Neuron (in vitro differentiated cells): ENCODE measurements at regions not wholly inside any gene's neighbourhood (a gene's known extent, or its start where the extent isn't known, plus 50 kb on each side); places are given as distances from the start of the nearest gene placed in this dataset.

Experiments
- H2AFZ ChIP-seq: one replicate; pipeline ENCODE4 v1.6.1; 2013; ENCODE audit warnings: low read depth, mild to moderate bottlenecking, inconsistent platforms, low read length, moderate library complexity
- H3K27me3 ChIP-seq: one replicate; pipeline ENCODE4 v1.6.1; 2013; ENCODE audit warnings: low read length; ENCODE audit not compliant: insufficient read depth
- H3K36me3 ChIP-seq: one replicate; pipeline ENCODE4 v1.6.1; 2013; ENCODE audit warnings: low read length; ENCODE audit not compliant: insufficient read depth
- H3K4me1 ChIP-seq: one replicate; pipeline ENCODE4 v1.6.1; 2013; ENCODE audit warnings: low read length; ENCODE audit not compliant: insufficient read depth
- H3K4me3 ChIP-seq: 2 replicates; pipeline ENCODE4 v1.5.1; 2013; ENCODE audit warnings: mild to moderate bottlenecking, low read length, moderate library complexity
- H3K9me3 ChIP-seq: one replicate; pipeline ENCODE4 v1.6.1; 2013; ENCODE audit warnings: low read length

- no peak overlapping the region for H2AFZ ChIP-seq
- H3K4me1 ChIP-seq: no peaks in the 10 kb centered on the region
- H3K36me3 ChIP-seq: no peaks in the 10 kb centered on the region
- H3K9me3 ChIP-seq: no peaks in the 10 kb centered on the region
- H3K4me3 ChIP-seq: no peak overlapping the region
- no peaks in the 10 kb centered on the region for H3K27me3 ChIP-seq
Measured at GRCh38 chr5:173808079-173808808, 79.9 kb upstream of the CPEB4 start.

DNA sequence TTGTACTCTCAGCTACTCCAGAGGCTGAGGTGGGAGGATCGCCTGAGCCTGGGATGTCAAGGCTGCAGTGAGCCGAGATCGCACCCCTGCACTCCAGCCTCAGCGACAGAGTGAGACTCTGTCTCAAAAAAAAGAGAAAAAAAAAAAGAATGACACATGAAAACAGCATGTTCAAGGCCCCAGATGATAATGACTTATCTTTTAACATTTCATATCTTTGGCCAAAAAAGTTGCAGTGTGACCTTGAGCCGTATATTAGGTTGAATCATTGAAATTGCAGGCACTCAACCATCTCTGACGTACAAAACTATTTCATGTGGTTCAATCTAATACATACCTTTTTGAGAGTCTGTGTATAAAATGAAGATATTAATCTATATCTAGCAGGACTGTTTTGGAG is 79.1 kb upstream of the CPEB4 start:
- Histone ChIP-seq H3K9me3 (no peaks in the 10 kb centered on the region), H3K4me1 (no peaks in the 10 kb centered on the region), H3K4me3 (no peak overlapping the region), H3K27me3 (no peaks in the 10 kb centered on the region), H2AFZ (no peak overlapping the region), H3K36me3 (no peaks in the 10 kb centered on the region)

GRCh38 chr5:173812811-173813550 is 75.2 kb upstream of the CPEB4 start:
- no peaks in the 10 kb centered on the region for H3K27me3 ChIP-seq
- no peak overlapping the region for H3K4me3 ChIP-seq
- H2AFZ ChIP-seq: no peak overlapping the region
- no peaks in the 10 kb centered on the region for H3K36me3 ChIP-seq
- H3K4me1 ChIP-seq: no peaks in the 10 kb centered on the region
- no peaks in the 10 kb centered on the region for H3K9me3 ChIP-seq

DNA sequence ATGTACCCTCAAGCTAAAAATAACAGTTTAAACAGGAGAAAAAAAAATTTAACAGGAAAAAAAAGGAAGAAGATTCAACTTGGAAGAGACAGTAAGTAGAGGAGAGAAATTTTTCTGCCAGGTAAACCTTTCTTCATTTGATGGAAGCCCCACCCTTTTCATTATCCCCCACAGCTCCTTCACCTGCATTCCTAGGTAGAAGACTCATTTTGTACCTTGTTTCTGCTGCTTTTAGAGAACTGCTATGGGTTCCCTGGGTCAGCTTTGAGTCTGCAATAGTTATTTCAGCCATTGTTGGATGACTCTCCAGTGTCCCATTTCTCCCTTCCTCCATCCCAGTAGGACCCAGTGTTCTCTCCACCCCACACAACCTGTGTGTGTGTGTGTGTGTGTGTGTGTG is 74.1 kb upstream of the CPEB4 start:
- Histone ChIP-seq H3K9me3 (no peaks in the 10 kb centered on the region), H3K27me3 (no peaks in the 10 kb centered on the region)

GRCh38 chr5:173815571-173815970 is 72.6 kb upstream of the CPEB4 start:
- H3K4me1 ChIP-seq: no peaks in the 10 kb centered on the region
- H2AFZ ChIP-seq: no peak overlapping the region
- no peak overlapping the region for H3K4me3 ChIP-seq
- no peaks in the 10 kb centered on the region for H3K27me3 ChIP-seq
- no peaks in the 10 kb centered on the region for H3K36me3 ChIP-seq
- H3K9me3 ChIP-seq: no peaks in the 10 kb centered on the region

More for the DNA sequence above, 74.1 kb upstream of the CPEB4 start:
- H3K4me1 ChIP-seq: no peaks in the 10 kb centered on the region
- H3K4me3 ChIP-seq: no peak overlapping the region
- H2AFZ ChIP-seq: no peak overlapping the region
- H3K36me3 ChIP-seq: no peaks in the 10 kb centered on the region

DNA sequence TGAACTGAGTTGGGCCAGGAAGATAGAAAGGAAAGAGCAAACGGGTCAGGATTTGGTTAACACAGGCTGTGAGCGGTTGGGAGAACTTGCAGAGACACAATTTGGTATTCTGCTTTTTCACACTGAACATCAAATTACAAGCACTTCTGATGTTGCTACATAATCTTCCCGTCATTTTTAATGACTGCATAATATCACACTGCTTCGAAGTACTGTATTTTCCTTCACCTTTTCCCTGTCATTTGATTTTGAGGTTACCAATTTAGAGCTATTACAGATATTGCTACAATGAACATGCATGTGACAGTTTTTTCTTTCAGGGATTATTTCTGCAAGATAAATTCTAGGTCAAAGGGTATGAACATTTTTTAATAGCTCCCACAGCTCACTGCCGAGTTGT is 71.4 kb upstream of the CPEB4 start:
- Histone ChIP-seq H3K27me3 (no peaks in the 10 kb centered on the region), H2AFZ (no peak overlapping the region), H3K9me3 (no peaks in the 10 kb centered on the region), H3K4me1 (no peaks in the 10 kb centered on the region), H3K36me3 (no peaks in the 10 kb centered on the region), H3K4me3 (no peak overlapping the region)

GRCh38 chr5:173817561-173817960 is 70.6 kb upstream of the CPEB4 start:
- no peaks in the 10 kb centered on the region for H3K27me3 ChIP-seq
- H3K4me1 ChIP-seq: no peaks in the 10 kb centered on the region
- H3K9me3 ChIP-seq: no peaks in the 10 kb centered on the region
- no peak overlapping the region for H2AFZ ChIP-seq
- no peaks in the 10 kb centered on the region for H3K36me3 ChIP-seq
- H3K4me3 ChIP-seq: no peak overlapping the region

- Histone ChIP-seq H3K9me3 (no peaks in the 10 kb centered on the region), H3K36me3 (no peaks in the 10 kb centered on the region), H3K4me1 (no peaks in the 10 kb centered on the region), H3K4me3 (no peak overlapping the region), H2AFZ (no peak overlapping the region), H3K27me3 (no peaks in the 10 kb centered on the region)
Measured at GRCh38 chr5:173819521-173819920, 68.6 kb upstream of the CPEB4 start.

GRCh38 chr5:173823274-173823644 is 64.9 kb upstream of the CPEB4 start:
- Histone ChIP-seq H3K27me3 (no peaks in the 10 kb centered on the region), H3K36me3 (no peaks in the 10 kb centered on the region), H2AFZ (no peak overlapping the region), H3K4me3 (no peak overlapping the region), H3K4me1 (no peaks in the 10 kb centered on the region), H3K9me3 (no peaks in the 10 kb centered on the region)

GRCh38 chr5:173823721-173824567 is 64.2 kb upstream of the CPEB4 start:
- no peaks in the 10 kb centered on the region for H3K36me3 ChIP-seq
- no peaks in the 10 kb centered on the region for H3K9me3 ChIP-seq
- H3K27me3 ChIP-seq: no peaks in the 10 kb centered on the region
- no peak overlapping the region for H3K4me3 ChIP-seq
- H3K4me1 ChIP-seq: no peaks in the 10 kb centered on the region
- H2AFZ ChIP-seq: no peak overlapping the region

DNA sequence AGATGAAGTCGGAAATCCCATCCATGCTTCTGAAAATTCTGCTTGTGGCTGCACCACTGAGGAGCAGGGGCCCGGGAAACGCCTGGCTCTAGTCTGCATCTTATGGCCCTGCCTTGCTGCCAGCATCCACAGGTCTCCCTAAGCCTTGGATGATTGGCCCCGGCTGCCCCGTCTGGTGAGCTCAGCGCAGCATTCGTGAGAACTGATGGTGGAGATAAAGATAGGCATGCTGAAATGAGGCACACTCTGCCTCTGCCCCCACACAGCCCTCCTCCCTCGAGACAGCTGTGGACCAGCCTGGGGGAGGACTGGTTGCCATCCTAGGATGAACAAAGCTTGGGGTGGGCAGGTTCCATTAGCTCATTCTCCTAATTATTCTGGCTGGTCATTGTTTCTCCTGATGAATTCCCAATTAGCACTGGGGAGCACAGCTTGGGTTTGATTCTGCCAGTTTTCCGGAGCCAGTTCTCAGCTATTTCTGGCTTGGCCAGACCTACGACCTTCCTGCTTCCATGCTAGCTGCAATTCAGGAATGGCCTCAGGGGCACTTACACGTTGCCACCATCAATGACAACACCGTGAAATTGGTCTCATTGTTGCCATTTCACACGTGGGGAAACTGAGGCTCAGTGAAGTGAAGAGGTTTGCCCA is 62.8 kb upstream of the CPEB4 start:
- Histone ChIP-seq H3K36me3 (no peaks in the 10 kb centered on the region), H2AFZ (no peak overlapping the region), H3K4me1 (no peaks in the 10 kb centered on the region), H3K9me3 (no peaks in the 10 kb centered on the region), H3K27me3 (no peaks in the 10 kb centered on the region), H3K4me3 (no peak overlapping the region)

DNA sequence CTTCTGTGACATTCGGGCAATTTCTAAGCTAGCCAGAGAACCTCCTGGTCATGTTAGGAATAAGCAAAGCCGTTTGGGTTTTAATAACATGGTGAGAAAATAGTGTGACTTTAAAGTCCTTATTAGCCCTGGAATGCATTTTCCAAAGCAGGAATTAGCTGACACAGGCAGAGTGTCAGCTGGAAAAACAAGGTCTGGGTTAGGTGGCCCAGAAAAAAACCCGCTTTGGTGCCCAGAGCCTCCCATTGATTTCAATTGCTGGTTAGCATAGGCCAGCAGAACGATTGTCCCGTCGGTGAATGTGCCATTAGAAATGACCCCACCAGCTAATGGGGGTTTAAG is 62.1 kb upstream of the CPEB4 start:
- Histone ChIP-seq H3K4me1 (no peaks in the 10 kb centered on the region), H3K4me3 (no peak overlapping the region), H3K36me3 (no peaks in the 10 kb centered on the region), H2AFZ (no peak overlapping the region), H3K9me3 (no peaks in the 10 kb centered on the region), H3K27me3 (no peaks in the 10 kb centered on the region)
